Upper lobe of left lung (tissue), 6 donors: ENCODE measurements at regions not wholly inside any gene's neighbourhood (a gene's known extent, or its start where the extent isn't known, plus 50 kb on each side); places are given as distances from the start of the nearest gene placed in this dataset.

Source experiments
- ATAC-seq, 2 donors: fragments of 200-7000 bp; cut with Tn5 transposase; one replicate each; pipeline ENCODE4 v1.9.1; 2022; ENCODE audit warnings: mild to moderate bottlenecking in 2 of 2, moderate library complexity in 2 of 2; ENCODE audit not compliant: low FRiP score in 2 of 2
- DNase-seq, 2 donors: peaks; one replicate each; pipeline ENCODE4 v3.0.0-alpha.2; 2019 to 2020
- H3K27ac ChIP-seq, 4 donors: fragments of 200-600 bp; sonication (generic); one replicate each; pipeline ENCODE4 v1.5.1; 2016 to 2019
- H3K27me3 ChIP-seq, 4 donors: fragments of 200-600 bp; sonication (generic); one replicate each; pipeline ENCODE4 v1.5.1; 2017 to 2019
- H3K36me3 ChIP-seq, 4 donors: fragments of 200-600 bp; sonication (generic); one replicate each; pipeline ENCODE4 v1.5.1; 2016 to 2019
- H3K4me1 ChIP-seq, 4 donors: fragments of 200-600 bp; sonication (generic); one replicate each; pipeline ENCODE4 v1.5.1; 2018 to 2019
- H3K4me3 ChIP-seq, 4 donors: fragments of 200-600 bp; sonication (generic); one replicate each; pipeline ENCODE4 v1.5.1; 2017 to 2019; ENCODE audit warnings: mild to moderate bottlenecking in 2 of 4, moderate library complexity in 1 of 4
- H3K9me3 ChIP-seq, 4 donors: fragments of 200-600 bp; sonication (generic); one replicate each; pipeline ENCODE4 v1.5.1; 2018 to 2019
- EP300 ChIP-seq, 4 donors: sonication (generic); formaldehyde crosslinking; IDR thresholded peaks; one replicate each; pipeline ENCODE4 v1.5.1; 2017; ENCODE audit warnings: antibody characterized with exemption in 4 of 4, control low read depth in 2 of 4
- POLR2A ChIP-seq, 4 donors: fragments of 450-650 bp; IDR thresholded peaks; one replicate each; pipeline ENCODE4 v1.5.1; 2016 to 2017; ENCODE audit warnings: antibody characterized with exemption in 4 of 4, mild to moderate bottlenecking in 2 of 4
- POLR2AphosphoS5 ChIP-seq, 2 donors: sonication (generic); formaldehyde crosslinking; IDR thresholded peaks; one replicate each; pipeline ENCODE4 v1.5.1; 2017; ENCODE audit warnings: antibody characterized with exemption in 2 of 2
- WGBS, 2 donors: methylation state at CpG; one replicate each; pipeline ENCODE4 v1.1.5; 2017 to 2018; 5-methylcytosine and 5-hydroxymethylcytosine counted together
- TF ChIP-seq, protein P1 (sequence below), 6 experiments: fragments of 450-650 bp in 4 of 6; fragments of 200-600 bp in 2 of 6; sonication (generic) in 2 of 6; IDR thresholded peaks; one replicate each; pipeline ENCODE4 v1.5.1; 2016 to 2019; ENCODE audit warnings: antibody characterized with exemption in 6 of 6
- donor health status: DM: no; HTN: no; CAD: no; lungs with moderate emphysema.
- donor health status: DM: no; HTN: yes; CAD: no; lungs with severe emphysema.

DNA sequence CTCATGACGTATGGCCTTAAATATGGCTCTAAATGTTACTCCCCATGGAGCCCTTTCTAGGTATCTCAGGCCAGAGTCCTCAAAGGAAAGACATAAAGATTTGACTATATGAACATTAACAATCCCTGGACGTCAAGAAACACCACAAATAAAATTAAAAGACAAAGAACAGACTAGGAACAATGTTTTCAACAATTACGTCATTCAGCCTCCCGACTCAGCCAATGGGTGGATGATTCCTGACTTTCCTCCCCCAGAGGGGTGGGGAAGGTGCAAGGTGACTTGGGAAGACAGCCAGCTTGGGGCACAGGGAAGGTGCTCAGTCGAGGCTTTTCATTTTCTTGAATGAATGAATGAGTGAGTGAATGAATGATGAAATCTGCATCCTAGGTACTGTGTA, 157.4 kb downstream of the TFAP2C start:
- DNase-seq (no peak), ATAC-seq (no peak)
- no peak overlapping the region for H3K27ac ChIP-seq
- no peak overlapping the region for H3K4me3 ChIP-seq
- no peaks in the 10 kb centered on the region for H3K9me3 ChIP-seq
- H3K36me3 ChIP-seq, result no peaks in the 10 kb centered on the region
- H3K4me1 ChIP-seq, result peaks cover 0 to 5% (median 0%) of the 10 kb centered on the region in 4 donors
- WGBS, 2 donors, result 67 to 77% methylated on average over 5 of the region's 5 CpGs
- no peaks in the 10 kb centered on the region for H3K27me3 ChIP-seq
- TF ChIP-seq, protein P1, sequence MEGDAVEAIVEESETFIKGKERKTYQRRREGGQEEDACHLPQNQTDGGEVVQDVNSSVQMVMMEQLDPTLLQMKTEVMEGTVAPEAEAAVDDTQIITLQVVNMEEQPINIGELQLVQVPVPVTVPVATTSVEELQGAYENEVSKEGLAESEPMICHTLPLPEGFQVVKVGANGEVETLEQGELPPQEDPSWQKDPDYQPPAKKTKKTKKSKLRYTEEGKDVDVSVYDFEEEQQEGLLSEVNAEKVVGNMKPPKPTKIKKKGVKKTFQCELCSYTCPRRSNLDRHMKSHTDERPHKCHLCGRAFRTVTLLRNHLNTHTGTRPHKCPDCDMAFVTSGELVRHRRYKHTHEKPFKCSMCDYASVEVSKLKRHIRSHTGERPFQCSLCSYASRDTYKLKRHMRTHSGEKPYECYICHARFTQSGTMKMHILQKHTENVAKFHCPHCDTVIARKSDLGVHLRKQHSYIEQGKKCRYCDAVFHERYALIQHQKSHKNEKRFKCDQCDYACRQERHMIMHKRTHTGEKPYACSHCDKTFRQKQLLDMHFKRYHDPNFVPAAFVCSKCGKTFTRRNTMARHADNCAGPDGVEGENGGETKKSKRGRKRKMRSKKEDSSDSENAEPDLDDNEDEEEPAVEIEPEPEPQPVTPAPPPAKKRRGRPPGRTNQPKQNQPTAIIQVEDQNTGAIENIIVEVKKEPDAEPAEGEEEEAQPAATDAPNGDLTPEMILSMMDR (IDR thresholded peaks at IDR 0.05), result no peak

DNA sequence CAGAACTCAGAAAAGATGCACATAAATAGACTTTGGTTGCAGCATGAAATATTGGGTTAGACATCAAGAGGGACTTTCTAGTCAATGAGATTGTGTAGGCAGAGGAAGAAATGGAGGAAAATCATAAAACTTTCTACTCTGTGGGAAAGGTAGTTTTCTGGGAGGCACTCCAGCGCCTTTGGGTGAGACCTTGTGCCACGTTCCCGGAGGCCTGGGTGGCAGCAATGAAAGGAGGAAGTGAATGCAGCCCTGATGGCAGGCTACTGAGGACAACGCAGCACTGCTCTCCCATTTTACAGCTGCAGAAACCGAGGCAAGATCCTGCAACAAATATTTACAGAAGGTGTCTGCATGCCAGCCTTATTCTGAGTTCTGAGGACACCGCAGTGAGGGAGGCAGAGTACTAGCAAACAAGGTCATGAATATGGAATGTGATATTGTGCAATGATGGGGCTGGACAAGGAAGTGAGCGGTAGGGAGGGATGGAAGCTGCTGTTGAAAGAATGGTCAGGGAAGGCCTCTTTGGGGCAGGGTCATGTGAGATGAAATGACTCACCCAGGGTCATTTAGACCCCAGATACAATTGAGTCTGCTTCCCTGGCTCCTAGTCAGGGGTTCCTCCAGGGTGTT, 159.1 kb downstream of the TFAP2C start:
- no peaks in the 10 kb centered on the region for H3K36me3 ChIP-seq
- H3K27ac ChIP-seq, result no peak overlapping the region
- peaks cover 0 to 5% (median 0%) of the 10 kb centered on the region in 4 donors for H3K4me1 ChIP-seq
- 67 to 71% methylated on average over 7 of the region's 7 CpGs for WGBS, 2 donors
- peak in 1 of 2 donors; percentile 22 for DNase-seq
- H3K27me3 ChIP-seq, result no peaks in the 10 kb centered on the region
- ATAC-seq, result peak; percentile 73 to 95
- H3K9me3 ChIP-seq, result no peaks in the 10 kb centered on the region
- no peak overlapping the region for H3K4me3 ChIP-seq
- TF ChIP-seq POLR2A (IDR thresholded peaks at IDR 0.05) (no peak), POLR2AphosphoS5 (IDR thresholded peaks at IDR 0.05) (no peak), EP300 (IDR thresholded peaks at IDR 0.05) (no peak)
- TF ChIP-seq, protein P1 (IDR thresholded peaks at IDR 0.05), result no peak

DNA sequence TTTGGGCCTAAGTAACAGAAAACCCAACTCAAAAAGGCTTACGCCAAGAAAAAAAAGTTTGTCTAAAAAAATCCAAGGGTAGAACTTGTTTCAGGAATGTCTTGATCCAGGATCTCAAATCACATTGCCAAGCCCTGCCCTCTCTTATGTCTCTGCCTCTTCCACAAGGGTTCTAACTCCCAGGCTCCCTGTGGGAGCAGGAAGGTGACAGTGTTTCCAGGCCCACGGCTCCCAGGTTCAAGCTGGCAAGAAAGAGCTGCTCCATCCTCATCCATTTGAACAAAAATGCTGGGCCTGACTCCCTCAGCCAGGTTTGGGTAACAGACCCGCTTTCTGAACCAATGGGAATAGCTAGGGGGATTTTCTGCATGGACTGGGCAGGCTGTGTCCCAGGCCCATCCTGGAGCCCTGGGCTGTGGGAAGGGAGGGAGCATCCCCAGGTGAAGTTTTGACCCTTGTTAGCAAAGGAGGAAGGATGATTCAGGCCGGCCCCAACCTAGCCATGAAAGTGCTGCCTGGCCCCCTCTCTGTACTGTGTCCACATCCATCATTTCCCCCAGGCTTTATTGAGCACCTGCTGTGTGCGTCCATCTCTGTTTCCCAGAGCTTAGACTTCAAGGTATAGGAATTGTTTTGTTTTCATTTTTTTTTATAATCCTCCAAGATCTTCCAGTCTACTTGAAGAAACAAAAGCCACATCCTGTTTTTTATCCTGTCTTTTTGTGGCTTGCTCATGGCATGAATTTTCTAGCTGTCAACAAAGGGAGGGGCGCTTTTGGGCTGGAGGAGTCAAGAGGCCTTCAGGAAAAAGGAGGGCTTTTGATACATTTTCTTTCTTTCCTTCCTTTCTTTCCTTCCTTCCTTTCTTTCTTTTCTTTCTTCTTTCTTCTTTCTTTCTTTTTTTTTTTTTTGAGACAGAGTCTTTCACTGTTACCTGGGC, 159.8 kb downstream of the TFAP2C start:
- Histone ChIP-seq H3K27ac (no peak overlapping the region), H3K36me3 (no peaks in the 10 kb centered on the region), H3K4me3 (no peak overlapping the region), H3K4me1 (peaks cover 0 to 5% (median 0%) of the 10 kb centered on the region in 4 donors), H3K9me3 (no peaks in the 10 kb centered on the region), H3K27me3 (no peaks in the 10 kb centered on the region)
- DNase-seq, result no peak
- 77 to 83% methylated on average over 6 of the region's 6 CpGs for WGBS, 2 donors
- TF ChIP-seq POLR2A (IDR thresholded peaks at IDR 0.05) (no peak), EP300 (IDR thresholded peaks at IDR 0.05) (no peak), POLR2AphosphoS5 (IDR thresholded peaks at IDR 0.05) (no peak)
- TF ChIP-seq, protein P1 (IDR thresholded peaks at IDR 0.05), result no peak
- ATAC-seq, result no peak

DNA sequence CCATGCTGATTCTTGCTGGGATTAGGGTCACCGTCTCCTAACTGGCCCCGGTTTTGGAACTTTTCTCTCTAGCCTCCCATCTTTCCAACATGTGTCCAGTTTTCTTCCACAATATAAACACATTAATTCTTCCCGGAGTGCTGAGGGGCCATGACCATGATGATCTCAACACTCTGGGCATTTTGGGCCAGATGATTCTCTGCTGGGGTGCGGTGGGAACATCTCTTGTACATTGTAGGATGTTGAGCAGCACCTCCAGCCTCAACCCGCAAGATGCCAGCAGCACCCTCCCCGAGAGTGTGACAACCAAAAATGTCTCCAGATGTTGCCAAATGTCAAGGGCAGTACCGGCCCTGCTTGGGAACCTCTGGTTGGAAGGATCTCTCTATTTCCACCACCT, 164.8 kb downstream of the TFAP2C start:
- TF ChIP-seq, protein P1 (IDR thresholded peaks at IDR 0.05), result no peak
- TF ChIP-seq POLR2A (IDR thresholded peaks at IDR 0.05), result no peak
- TF ChIP-seq POLR2AphosphoS5 (IDR thresholded peaks at IDR 0.05), result no peak
- TF ChIP-seq EP300 (IDR thresholded peaks at IDR 0.05), result no peak
- Histone ChIP-seq H3K27ac (no peak overlapping the region), H3K27me3 (no peaks in the 10 kb centered on the region), H3K9me3 (peaks cover 0 to 8% (median 5%) of the 10 kb centered on the region in 4 donors), H3K36me3 (no peaks in the 10 kb centered on the region), H3K4me1 (no peaks in the 10 kb centered on the region), H3K4me3 (no peak overlapping the region)
- 85 to 87% methylated on average over 7 of the region's 7 CpGs for WGBS, 2 donors
- DNase-seq (no peak), ATAC-seq (no peak)
